ENCODE measurements at regions not wholly inside any gene's neighbourhood (a gene's known extent, or its start where the extent isn't known, plus 50 kb on each side); places are given as distances from the start of the nearest gene placed in this dataset.

DNA sequence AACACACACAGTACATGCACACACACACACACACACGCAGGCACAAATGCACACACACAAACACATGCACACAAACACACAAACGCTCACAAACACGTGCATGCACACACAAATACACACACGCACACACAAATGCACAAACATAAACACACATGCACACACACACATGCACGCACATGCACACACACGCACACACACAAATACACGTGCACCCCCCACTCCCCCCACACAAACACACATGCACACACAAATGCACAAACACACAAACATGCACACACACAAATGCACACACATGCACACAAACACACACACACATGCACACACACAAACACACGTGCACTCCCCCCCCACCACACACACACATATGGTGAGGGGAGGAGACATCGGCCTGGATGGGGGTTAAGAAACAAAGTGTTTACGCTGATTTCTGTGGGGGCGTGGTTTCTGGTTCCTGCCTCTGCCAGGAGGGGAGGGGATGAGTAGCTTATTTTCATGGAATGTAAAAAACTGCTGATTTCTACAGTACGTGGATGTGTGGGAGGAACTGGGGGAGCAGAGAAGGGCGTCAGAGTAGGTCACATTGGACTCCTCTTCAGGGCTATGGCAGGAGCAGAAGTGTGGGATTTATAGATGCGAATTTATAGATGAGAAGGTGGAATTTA lies 607.2 kb downstream of the QKI start:
- Histone ChIP-seq H3K36me3 (replicated peaks in 1 of 2; ENCODE audit: control insufficient read depth in 1 of 2, insufficient read depth in 2 of 2, low read length in 2 of 2) (no peaks in the 10 kb centered on the region), H3K27ac (ENCODE audit: extremely low read length, insufficient read depth, low read length) (no peak overlapping the region), H3K4me2 (ENCODE audit: low read depth, low read length) (no peak overlapping the region), H3K9me3 (ENCODE audit: low read length) (no peaks in the 10 kb centered on the region), H3K4me1 (ENCODE audit: insufficient read depth, low read length) (no peaks in the 10 kb centered on the region), H3K79me2 (ENCODE audit: insufficient read depth, low read length) (no peaks in the 10 kb centered on the region), H4K20me1 (ENCODE audit: insufficient read depth, low read length) (no peaks in the 10 kb centered on the region), H3K9ac (ENCODE audit: insufficient read depth, low read depth, low read length) (no peak overlapping the region), H3K4me3 (replicated peaks in 1 of 3; ENCODE audit: insufficient read depth in 1 of 3, low read depth in 2 of 3, low read length in 3 of 3) (no peak overlapping the region), H2AFZ (ENCODE audit: low read length) (no peak overlapping the region), H3K27me3 (ENCODE audit: control insufficient read depth in 1 of 2, insufficient read depth in 2 of 2, low read length in 2 of 2) (peaks cover 0 to 14% of the 10 kb centered on the region in 2 experiments; a peak in 1 of 5 replicates)
- BruUV-seq (replicated peaks) = no TSS peak
- WGBS (ENCODE audit: low lambda C conversion rate) = 26% methylated on average over 14 of the region's 14 CpGs
- ChIA-PET POLR2A (no interaction called here), CTCF (ENCODE audit: low intra/inter-chr PET ratio, low total read pairs) (no interaction called here)
- no peak for FAIRE-seq
- intact Hi-C loops (cut with micrococcal nuclease; ENCODE audit: unreplicated experiment) (no loop called here), in situ Hi-C loops (cut with HindIII; ENCODE audit: extremely low pct_ligation_motif_present, low pct_unique_long_range_greater_than_20kb) (no loop called here)
- DNase-seq (ENCODE audit: low spot score) = no peak
- no peak for TF ChIP-seq MED13 (CRISPR knock-in tag; IDR thresholded peaks at IDR 0.05)
- TF ChIP-seq, protein P1, sequence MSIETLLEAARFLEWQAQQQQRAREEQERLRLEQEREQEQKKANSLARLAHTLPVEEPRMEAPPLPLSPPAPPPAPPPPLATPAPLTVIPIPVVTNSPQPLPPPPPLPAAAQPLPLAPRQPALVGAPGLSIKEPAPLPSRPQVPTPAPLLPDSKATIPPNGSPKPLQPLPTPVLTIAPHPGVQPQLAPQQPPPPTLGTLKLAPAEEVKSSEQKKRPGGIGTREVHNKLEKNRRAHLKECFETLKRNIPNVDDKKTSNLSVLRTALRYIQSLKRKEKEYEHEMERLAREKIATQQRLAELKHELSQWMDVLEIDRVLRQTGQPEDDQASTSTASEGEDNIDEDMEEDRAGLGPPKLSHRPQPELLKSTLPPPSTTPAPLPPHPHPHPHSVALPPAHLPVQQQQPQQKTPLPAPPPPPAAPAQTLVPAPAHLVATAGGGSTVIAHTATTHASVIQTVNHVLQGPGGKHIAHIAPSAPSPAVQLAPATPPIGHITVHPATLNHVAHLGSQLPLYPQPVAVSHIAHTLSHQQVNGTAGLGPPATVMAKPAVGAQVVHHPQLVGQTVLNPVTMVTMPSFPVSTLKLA (IDR thresholded peaks at IDR 0.05) = peak; percentile 100
- ATAC-seq = no peak

DNA sequence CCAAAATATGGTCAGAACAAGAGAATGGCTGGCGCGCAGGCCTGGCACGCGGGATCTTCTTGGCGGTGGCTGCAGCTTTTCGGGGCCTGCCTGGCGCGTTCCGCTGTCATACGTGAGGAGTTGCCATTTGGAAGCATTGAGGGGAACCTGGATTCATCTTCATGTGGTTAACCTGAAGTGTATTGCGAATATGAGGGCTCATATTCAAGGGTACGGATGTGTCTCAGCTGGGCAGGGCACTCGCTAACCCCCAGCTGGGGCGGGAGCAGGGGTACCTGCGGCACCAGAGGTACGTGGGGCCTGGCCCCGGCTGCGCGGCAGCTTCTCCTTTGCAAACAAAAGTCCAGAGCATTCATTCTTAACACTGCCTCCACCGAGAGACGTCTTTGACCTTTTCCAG lies 605.6 kb downstream of the QKI start:
- no TSS peak for BruUV-seq (replicated peaks)
- Histone ChIP-seq H2AFZ (ENCODE audit: low read length) (no peak overlapping the region), H3K4me1 (ENCODE audit: insufficient read depth, low read length) (no peaks in the 10 kb centered on the region), H4K20me1 (ENCODE audit: insufficient read depth, low read length) (no peaks in the 10 kb centered on the region), H3K36me3 (replicated peaks in 1 of 2; ENCODE audit: control insufficient read depth in 1 of 2, insufficient read depth in 2 of 2, low read length in 2 of 2) (no peaks in the 10 kb centered on the region), H3K4me2 (ENCODE audit: low read depth, low read length) (no peak overlapping the region), H3K4me3 (replicated peaks in 1 of 3; ENCODE audit: insufficient read depth in 1 of 3, low read depth in 2 of 3, low read length in 3 of 3) (no peak overlapping the region), H3K27ac (ENCODE audit: extremely low read length, insufficient read depth, low read length) (no peak overlapping the region), H3K27me3 (ENCODE audit: control insufficient read depth in 1 of 2, insufficient read depth in 2 of 2, low read length in 2 of 2) (peaks cover 0 to 14% of the 10 kb centered on the region in 2 experiments; a peak in 1 of 5 replicates), H3K9ac (ENCODE audit: insufficient read depth, low read depth, low read length) (no peak overlapping the region), H3K79me2 (ENCODE audit: insufficient read depth, low read length) (no peaks in the 10 kb centered on the region), H3K9me3 (ENCODE audit: low read length) (no peaks in the 10 kb centered on the region)
- ATAC-seq (no peak), FAIRE-seq (no peak), DNase-seq (ENCODE audit: low spot score) (no peak)
- 42% methylated on average over 14 of the region's 21 CpGs for WGBS (ENCODE audit: low lambda C conversion rate)
- intact Hi-C loops (cut with micrococcal nuclease; ENCODE audit: unreplicated experiment) = no loop called here
- CTCF ChIA-PET (ENCODE audit: low intra/inter-chr PET ratio, low total read pairs) = no interaction called here
- in situ Hi-C loops (cut with HindIII; ENCODE audit: extremely low pct_ligation_motif_present, low pct_unique_long_range_greater_than_20kb) = no loop called here
- POLR2A ChIA-PET = no interaction called here
- TF ChIP-seq KLF15 (CRISPR knock-in tag; IDR thresholded peaks at IDR 0.05; ENCODE audit: borderline replicate concordance) (no peak), ZNF607 (CRISPR knock-in tag; IDR thresholded peaks at IDR 0.05; ENCODE audit: borderline replicate concordance) (no peak), RFX3 (CRISPR knock-in tag; IDR thresholded peaks at IDR 0.05) (no peak), ZNF225 (CRISPR knock-in tag; IDR thresholded peaks at IDR 0.05) (no peak), ZSCAN29 (CRISPR knock-in tag; conservative IDR thresholded peaks at IDR 0.05) (no peak)
- TF ChIP-seq, protein P2, sequence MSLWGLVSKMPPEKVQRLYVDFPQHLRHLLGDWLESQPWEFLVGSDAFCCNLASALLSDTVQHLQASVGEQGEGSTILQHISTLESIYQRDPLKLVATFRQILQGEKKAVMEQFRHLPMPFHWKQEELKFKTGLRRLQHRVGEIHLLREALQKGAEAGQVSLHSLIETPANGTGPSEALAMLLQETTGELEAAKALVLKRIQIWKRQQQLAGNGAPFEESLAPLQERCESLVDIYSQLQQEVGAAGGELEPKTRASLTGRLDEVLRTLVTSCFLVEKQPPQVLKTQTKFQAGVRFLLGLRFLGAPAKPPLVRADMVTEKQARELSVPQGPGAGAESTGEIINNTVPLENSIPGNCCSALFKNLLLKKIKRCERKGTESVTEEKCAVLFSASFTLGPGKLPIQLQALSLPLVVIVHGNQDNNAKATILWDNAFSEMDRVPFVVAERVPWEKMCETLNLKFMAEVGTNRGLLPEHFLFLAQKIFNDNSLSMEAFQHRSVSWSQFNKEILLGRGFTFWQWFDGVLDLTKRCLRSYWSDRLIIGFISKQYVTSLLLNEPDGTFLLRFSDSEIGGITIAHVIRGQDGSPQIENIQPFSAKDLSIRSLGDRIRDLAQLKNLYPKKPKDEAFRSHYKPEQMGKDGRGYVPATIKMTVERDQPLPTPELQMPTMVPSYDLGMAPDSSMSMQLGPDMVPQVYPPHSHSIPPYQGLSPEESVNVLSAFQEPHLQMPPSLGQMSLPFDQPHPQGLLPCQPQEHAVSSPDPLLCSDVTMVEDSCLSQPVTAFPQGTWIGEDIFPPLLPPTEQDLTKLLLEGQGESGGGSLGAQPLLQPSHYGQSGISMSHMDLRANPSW (CRISPR knock-in tag; IDR thresholded peaks at IDR 0.05; ENCODE audit: borderline replicate concordance) = no peak
- TF ChIP-seq, protein P3, sequence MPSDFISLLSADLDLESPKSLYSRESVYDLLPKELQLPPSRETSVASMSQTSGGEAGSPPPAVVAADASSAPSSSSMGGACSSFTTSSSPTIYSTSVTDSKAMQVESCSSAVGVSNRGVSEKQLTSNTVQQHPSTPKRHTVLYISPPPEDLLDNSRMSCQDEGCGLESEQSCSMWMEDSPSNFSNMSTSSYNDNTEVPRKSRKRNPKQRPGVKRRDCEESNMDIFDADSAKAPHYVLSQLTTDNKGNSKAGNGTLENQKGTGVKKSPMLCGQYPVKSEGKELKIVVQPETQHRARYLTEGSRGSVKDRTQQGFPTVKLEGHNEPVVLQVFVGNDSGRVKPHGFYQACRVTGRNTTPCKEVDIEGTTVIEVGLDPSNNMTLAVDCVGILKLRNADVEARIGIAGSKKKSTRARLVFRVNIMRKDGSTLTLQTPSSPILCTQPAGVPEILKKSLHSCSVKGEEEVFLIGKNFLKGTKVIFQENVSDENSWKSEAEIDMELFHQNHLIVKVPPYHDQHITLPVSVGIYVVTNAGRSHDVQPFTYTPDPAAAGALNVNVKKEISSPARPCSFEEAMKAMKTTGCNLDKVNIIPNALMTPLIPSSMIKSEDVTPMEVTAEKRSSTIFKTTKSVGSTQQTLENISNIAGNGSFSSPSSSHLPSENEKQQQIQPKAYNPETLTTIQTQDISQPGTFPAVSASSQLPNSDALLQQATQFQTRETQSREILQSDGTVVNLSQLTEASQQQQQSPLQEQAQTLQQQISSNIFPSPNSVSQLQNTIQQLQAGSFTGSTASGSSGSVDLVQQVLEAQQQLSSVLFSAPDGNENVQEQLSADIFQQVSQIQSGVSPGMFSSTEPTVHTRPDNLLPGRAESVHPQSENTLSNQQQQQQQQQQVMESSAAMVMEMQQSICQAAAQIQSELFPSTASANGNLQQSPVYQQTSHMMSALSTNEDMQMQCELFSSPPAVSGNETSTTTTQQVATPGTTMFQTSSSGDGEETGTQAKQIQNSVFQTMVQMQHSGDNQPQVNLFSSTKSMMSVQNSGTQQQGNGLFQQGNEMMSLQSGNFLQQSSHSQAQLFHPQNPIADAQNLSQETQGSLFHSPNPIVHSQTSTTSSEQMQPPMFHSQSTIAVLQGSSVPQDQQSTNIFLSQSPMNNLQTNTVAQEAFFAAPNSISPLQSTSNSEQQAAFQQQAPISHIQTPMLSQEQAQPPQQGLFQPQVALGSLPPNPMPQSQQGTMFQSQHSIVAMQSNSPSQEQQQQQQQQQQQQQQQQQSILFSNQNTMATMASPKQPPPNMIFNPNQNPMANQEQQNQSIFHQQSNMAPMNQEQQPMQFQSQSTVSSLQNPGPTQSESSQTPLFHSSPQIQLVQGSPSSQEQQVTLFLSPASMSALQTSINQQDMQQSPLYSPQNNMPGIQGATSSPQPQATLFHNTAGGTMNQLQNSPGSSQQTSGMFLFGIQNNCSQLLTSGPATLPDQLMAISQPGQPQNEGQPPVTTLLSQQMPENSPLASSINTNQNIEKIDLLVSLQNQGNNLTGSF (CRISPR knock-in tag; IDR thresholded peaks at IDR 0.05) = no peak

All from HepG2 (cell line).